Osteoblast (primary cell): ENCODE measurements at regions not wholly inside any gene's neighbourhood (a gene's known extent, or its start where the extent isn't known, plus 50 kb on each side); places are given as distances from the start of the nearest gene placed in this dataset.

Experiments used
- DNase-seq: peaks from one replicate; pipeline ENCODE4 v3.0.0; 2011; ENCODE audit warnings: low spot score, mixed read lengths; ENCODE audit not compliant: insufficient read length; ENCODE audit errors: missing footprints
- H2AFZ ChIP-seq: 2 replicates; pipeline ENCODE4 v1.6.0; 2011; ENCODE audit warnings: mild to moderate bottlenecking, low read length
- H3K27ac ChIP-seq: 2 replicates; pipeline ENCODE4 v1.5.1; 2011; ENCODE audit warnings: mild to moderate bottlenecking, low read depth, low read length, moderate library complexity
- H3K27me3 ChIP-seq: 2 replicates; pipeline ENCODE4 v1.6.0; 2012; ENCODE audit warnings: mild to moderate bottlenecking, control low read depth, inconsistent platforms, low read length, moderate library complexity; ENCODE audit not compliant: insufficient read depth
- H3K36me3 ChIP-seq: 2 replicates; pipeline ENCODE4 v1.5.1; 2011; ENCODE audit warnings: mild to moderate bottlenecking, low read length, control low read depth, moderate library complexity; ENCODE audit not compliant: insufficient read depth
- H3K4me1 ChIP-seq: 2 replicates; pipeline ENCODE4 v1.5.1; 2011; ENCODE audit warnings: mild to moderate bottlenecking, low read length, control low read depth, moderate library complexity; ENCODE audit not compliant: insufficient read depth
- H3K4me2 ChIP-seq: 2 replicates; pipeline ENCODE4 v1.6.0; 2011; ENCODE audit warnings: mild to moderate bottlenecking, low read length; ENCODE audit not compliant: insufficient read depth
- H3K4me3 ChIP-seq: fragments of 200-600 bp; sonication (generic); 3 replicates; pipeline ENCODE4 v1.5.1; 2012; ENCODE audit warnings: mild to moderate bottlenecking, low read length, inconsistent platforms; ENCODE audit not compliant: insufficient read depth
- H3K79me2 ChIP-seq: 2 replicates; pipeline ENCODE4 v1.6.0; 2012; ENCODE audit warnings: mild to moderate bottlenecking, low read length, control low read depth, inconsistent platforms; ENCODE audit not compliant: insufficient read depth
- H3K9me3 ChIP-seq: 2 replicates; pipeline ENCODE4 v1.5.1; 2011; ENCODE audit warnings: low read depth, low read length, control low read depth
- H4K20me1 ChIP-seq: 2 replicates; pipeline ENCODE4 v1.6.0; 2012; ENCODE audit warnings: mild to moderate bottlenecking, low read length, control low read depth; ENCODE audit not compliant: insufficient read depth
- TF ChIP-seq, protein P1 (sequence below): IDR thresholded peaks from 2 replicates; pipeline ENCODE4 v1.5.1; 2011; ENCODE audit warnings: mild to moderate bottlenecking, low read depth, low read length, moderate library complexity; ENCODE audit errors: extremely low read depth

DNA sequence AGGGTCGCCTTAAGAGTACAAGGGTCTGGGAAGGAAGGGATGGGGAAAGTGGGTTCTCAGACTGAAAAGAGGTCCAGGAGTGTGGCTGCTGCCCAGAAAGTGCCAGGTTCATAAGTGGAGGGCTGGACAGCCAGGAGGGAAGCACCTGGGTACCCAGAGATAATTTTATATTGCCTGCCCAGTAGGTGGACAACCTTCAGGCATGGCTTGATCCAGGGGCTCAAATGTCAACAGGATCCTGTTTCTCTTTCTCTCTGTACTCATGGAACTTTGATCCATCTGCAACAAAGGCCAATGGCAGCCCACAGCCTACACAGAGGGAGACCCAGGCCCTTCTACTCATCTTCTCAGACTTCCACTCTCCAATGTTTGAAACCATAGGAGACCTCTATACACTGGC lies 80.5 kb upstream of the GRK3 start:
- no peaks in the 10 kb centered on the region for H3K9me3 ChIP-seq
- H4K20me1 ChIP-seq: peaks cover 12% of the 10 kb centered on the region
- H3K4me1 ChIP-seq: peaks cover 14% of the 10 kb centered on the region
- no peak overlapping the region for H2AFZ ChIP-seq
- DNase-seq: no peak
- H3K4me3 ChIP-seq: no peak overlapping the region
- H3K27me3 ChIP-seq: no peaks in the 10 kb centered on the region
- H3K4me2 ChIP-seq: no peak overlapping the region
- no peaks in the 10 kb centered on the region for H3K79me2 ChIP-seq
- peaks cover 10% of the 10 kb centered on the region for H3K36me3 ChIP-seq
- H3K27ac ChIP-seq: no peak overlapping the region
- TF ChIP-seq, protein P1, sequence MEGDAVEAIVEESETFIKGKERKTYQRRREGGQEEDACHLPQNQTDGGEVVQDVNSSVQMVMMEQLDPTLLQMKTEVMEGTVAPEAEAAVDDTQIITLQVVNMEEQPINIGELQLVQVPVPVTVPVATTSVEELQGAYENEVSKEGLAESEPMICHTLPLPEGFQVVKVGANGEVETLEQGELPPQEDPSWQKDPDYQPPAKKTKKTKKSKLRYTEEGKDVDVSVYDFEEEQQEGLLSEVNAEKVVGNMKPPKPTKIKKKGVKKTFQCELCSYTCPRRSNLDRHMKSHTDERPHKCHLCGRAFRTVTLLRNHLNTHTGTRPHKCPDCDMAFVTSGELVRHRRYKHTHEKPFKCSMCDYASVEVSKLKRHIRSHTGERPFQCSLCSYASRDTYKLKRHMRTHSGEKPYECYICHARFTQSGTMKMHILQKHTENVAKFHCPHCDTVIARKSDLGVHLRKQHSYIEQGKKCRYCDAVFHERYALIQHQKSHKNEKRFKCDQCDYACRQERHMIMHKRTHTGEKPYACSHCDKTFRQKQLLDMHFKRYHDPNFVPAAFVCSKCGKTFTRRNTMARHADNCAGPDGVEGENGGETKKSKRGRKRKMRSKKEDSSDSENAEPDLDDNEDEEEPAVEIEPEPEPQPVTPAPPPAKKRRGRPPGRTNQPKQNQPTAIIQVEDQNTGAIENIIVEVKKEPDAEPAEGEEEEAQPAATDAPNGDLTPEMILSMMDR: no peak

GRCh38 chr22:25484521-25485315 lies 79.8 kb upstream of the GRK3 start:
- TF ChIP-seq, protein P1: no peak
- no peak overlapping the region for H3K4me2 ChIP-seq
- DNase-seq: peak; percentile 58
- no peak overlapping the region for H3K4me3 ChIP-seq
- peaks cover 17% of the 10 kb centered on the region for H4K20me1 ChIP-seq
- no peaks in the 10 kb centered on the region for H3K27me3 ChIP-seq
- H3K4me1 ChIP-seq: peaks cover 15% of the 10 kb centered on the region
- H3K27ac ChIP-seq: no peak overlapping the region
- H2AFZ ChIP-seq: no peak overlapping the region
- no peaks in the 10 kb centered on the region for H3K9me3 ChIP-seq
- H3K79me2 ChIP-seq: no peaks in the 10 kb centered on the region
- peaks cover 10% of the 10 kb centered on the region for H3K36me3 ChIP-seq

GRCh38 chr22:25485626-25486545 lies 78.6 kb upstream of the GRK3 start:
- Histone ChIP-seq H3K4me2 (no peak overlapping the region), H3K27ac (no peak overlapping the region), H3K4me1 (peaks cover 15% of the 10 kb centered on the region), H3K4me3 (no peak overlapping the region), H3K79me2 (no peaks in the 10 kb centered on the region), H4K20me1 (peaks cover 17% of the 10 kb centered on the region), H3K27me3 (no peaks in the 10 kb centered on the region), H2AFZ (no peak overlapping the region), H3K9me3 (no peaks in the 10 kb centered on the region), H3K36me3 (peaks cover 10% of the 10 kb centered on the region)
- DNase-seq: no peak
- TF ChIP-seq, protein P1: no peak

DNA sequence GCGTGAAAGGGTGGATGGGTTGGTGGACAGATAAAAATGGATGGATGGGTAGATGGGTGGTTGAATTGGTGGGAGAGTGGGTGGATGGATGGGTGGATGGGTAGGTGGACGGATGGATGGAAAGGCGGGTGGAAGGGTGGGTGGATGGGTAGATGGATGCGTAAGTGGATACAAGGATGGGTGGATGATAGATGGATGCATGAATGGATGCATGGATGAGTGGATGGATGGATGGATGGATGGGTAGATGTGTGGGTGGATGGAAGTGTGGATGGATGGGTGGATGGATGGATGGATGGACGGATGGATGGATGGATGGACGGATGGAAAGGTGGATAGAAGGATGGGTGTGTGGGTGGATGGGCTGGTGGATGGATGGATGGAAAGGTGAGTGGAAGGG lies 77.0 kb upstream of the GRK3 start:
- Histone ChIP-seq H4K20me1 (peaks cover 17% of the 10 kb centered on the region), H3K4me3 (no peak overlapping the region), H2AFZ (no peak overlapping the region), H3K9me3 (no peaks in the 10 kb centered on the region), H3K27me3 (no peaks in the 10 kb centered on the region), H3K27ac (no peak overlapping the region), H3K79me2 (no peaks in the 10 kb centered on the region), H3K4me2 (no peak overlapping the region), H3K36me3 (peaks cover 5% of the 10 kb centered on the region), H3K4me1 (peaks cover 15% of the 10 kb centered on the region)
- no peak for DNase-seq
- TF ChIP-seq, protein P1: no peak
